NCI-H446 (cell line): ENCODE measurements at regions not wholly inside any gene's neighbourhood (a gene's known extent, or its start where the extent isn't known, plus 50 kb on each side); places are given as distances from the start of the nearest gene placed in this dataset.
A peak's percentile ranks its signal among the peaks of the same experiment; 100 is the strongest.
"Not testable (repeated sequence)": the region's sequence is repeated elsewhere in the genome, so short reads cannot be mapped to it uniquely, and the experiment has no call there.

Source experiments
- DNase-seq, 2 experiments: peaks; one replicate each; lab custom pipeline; 2025; lab: John Stamatoyannopoulos, UW

DNA sequence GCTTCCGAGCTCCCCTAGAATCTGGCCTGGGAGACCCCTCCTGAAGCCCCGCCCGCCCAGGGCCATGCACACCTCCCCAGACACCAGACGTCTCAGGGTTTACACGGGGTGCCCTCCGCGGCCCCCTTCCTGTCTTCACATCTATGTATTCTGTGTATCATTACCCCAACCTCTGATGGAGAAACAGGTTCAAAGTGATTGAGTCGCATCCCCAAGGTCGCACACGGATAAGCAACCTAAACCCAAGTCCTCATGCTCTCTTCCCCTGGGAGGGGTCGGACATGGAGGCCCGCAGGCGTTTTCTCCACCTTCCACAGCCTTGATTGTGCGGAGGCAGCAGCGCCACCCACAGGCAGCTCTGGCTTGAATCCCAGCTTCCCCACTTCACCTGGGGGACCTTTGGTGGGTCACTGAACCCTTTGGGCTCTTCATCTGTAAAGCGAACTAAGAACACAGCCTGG, 237.3 kb downstream of the BCL11B start:
- no peak for DNase-seq

DNA sequence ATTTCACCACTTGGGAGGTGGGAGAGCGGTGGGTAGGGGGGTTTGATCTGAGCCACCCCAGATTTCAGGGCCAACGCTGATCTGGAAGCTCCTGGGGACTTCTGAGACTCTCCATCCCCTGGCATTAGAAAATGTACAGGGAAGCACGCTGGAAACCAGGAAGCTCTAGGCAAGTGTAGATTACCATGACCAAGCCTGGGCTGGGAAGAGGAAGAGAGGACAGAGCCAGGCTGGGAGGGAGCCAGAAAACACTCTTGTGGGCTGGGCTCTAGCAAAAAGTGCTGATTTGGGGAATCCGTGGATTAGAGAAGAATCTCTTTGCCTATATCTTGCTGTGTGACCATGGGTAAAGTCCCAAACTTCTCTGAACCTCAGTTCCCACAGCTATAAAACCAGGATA, 236.7 kb downstream of the BCL11B start:
- DNase-seq, result no peak

DNA sequence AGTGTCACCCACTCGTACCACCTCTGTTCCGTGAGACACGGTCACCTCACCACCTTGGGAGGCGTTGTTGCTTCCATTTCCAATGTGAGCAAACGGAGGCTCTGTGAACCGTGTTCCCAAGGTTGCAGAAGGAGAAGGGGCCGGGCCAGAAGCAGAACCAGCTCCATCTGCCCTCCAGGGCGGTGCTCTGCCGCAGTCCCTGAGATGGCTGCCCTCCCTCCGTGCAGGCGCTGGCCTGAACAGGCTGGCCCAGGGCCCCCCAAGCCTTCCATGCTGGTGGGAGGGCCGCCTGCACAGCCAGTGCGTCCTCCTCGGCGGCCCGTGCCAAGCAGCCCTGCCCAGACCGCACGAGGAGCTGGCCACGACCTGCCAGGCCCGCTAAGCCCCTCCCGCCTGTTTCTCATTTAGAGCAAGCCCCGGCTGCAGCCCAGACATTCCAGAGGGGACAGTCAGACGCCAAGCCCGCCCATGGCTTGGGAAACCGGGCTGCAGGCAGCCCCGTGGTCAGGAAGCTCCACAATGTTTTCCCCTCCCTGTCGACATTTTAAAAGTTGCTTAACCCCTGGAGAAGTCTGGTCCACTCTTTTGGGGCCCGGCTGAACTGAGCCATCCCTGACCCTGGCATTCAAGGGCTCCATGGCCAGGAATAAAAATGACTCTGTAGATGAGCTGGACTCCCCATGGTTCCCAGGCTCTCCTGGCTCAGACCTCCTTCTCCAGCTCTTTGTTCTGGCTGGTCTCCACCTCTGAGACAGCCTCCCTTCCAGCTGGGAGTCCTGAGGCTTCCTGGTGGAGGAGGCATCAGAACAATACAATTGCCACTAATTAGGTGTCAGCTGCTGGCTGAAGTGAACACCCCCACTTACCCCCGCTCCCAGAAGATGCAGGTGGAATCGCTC, 236.0 kb downstream of the BCL11B start:
- no peak for DNase-seq

GRCh38 chr14:99036611-99037293, 235.2 kb downstream of the BCL11B start:
- DNase-seq, result no peak

DNA sequence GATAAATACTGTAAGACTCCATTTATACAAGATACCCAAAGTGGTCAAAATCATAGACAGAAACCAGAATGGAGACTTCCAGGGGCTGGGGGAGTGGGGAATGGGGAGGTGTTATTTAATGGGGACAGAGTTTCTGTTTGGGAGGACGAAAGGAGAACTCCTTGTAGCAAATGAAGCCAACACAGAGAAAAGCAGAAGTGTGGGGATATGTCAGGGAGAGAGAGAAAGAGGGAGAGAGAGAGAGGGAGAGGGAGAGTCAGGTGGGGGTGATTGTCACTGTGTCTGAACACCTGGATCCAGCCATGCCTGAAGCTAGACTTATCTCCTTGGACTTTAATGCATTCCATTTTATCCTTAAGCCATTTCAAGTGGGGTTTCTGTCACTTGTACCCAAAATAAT, 234.7 kb downstream of the BCL11B start:
- DNase-seq, result not testable (repeated sequence)

DNA sequence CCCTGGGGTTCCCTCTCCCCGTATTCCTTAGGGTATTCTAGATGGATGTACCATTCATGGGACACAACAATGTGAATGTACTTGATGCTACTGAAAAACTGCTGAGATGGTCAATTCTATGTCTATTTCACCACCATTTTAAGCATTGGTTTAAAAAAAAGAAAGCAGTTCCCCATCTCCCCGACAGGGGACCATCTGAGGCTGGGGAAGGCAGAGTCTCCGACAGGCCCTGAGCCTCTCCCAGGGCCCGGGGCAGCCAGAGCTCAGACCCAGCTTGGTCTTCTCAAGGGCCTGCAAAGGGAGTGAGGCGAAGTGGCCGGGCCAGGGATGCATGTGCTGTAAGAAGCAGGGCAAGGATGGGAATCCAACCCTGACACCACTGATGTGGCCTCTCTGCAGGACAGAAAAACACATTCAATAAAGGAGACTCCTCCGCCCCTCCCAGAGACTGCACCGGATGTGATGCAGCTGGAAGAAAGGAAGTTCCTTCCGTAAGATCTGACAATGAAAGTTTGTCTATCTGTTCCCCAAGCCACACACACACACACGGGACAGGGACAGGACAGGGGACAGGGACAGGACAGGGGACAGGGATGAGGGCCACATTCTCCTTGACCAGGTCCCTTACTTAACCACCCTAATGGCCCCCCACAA, 234.1 kb downstream of the BCL11B start:
- DNase-seq, result peak in 1 of 2 experiments; percentile 13

GRCh38 chr14:99038431-99038820, 233.6 kb downstream of the BCL11B start:
- no peak for DNase-seq

DNA sequence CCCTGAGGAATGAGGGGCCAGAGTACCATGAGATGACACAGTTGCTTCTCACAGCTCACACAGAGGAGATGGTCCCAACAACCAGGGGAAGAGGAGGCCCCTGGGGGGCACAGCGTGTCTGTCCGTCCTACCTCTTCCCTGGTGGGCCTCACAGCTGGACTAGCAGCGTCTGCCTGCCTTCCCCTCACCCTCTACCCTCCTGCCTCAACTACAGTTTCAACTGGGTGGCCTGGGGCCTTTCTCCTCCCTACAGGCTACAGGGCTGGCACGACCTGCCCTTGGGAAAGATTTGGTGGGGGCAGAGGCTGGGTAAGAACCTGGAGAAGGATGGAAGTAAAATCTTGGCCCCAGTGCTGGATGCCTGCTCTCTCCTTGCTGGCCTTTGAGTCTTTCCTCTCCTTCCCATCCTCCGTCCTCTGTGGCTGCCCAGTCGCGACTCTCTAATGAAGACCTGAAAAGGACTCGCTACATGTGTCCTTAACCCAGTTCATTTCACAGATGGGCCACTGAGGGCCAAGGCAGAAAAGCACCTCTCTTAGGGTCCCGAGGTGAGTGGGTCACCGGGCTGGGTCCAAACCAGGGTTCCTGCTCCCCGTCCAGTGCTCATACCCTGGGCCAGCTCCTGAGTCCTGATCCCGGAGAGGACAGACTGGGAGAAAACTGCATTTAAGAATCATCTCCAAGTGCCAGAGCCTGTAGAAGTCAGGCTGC, 232.5 kb downstream of the BCL11B start:
- DNase-seq, result no peak

DNA sequence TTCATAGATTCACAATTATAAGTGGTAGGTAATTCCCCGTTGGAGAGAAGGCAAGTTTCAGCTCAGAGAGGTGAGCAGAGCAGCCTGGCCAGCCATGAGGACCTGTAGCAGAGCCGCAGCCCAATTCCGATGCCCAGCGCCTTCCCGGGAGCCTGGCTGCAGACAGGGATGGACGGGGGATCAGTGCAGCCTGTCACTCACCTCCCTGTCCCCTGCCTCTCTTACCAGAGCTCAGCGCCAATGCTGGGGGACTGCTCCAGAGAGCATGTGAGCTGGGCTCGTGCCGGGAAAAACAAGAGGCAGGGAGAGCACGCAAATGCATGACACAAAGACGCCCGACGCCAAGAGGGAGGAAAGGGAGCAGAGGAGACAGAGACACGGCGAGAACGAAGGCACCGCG, 231.9 kb downstream of the BCL11B start:
- DNase-seq, result no peak

DNA sequence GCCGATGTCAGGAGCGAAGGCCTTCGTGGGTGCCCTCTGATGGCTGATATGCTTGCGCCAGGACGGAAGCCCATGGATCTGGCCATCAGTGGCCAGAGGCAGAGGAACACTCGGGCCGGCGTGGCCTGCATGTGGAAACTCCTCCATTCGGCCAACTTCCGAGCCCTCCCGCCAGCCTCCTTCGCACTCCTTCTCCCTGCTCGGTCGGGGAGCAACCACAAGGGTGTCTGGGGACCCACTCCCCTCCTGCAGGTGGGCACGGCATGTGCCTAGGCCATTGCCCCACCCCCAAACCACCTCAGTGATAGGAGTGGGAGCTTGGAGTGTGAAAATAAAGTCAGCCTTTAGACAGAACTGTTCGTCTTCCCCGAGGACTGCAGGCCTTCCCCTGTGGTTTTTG, 231.3 kb downstream of the BCL11B start:
- DNase-seq, result no peak

GRCh38 chr14:99041141-99041819, 230.7 kb downstream of the BCL11B start:
- no peak for DNase-seq

DNA sequence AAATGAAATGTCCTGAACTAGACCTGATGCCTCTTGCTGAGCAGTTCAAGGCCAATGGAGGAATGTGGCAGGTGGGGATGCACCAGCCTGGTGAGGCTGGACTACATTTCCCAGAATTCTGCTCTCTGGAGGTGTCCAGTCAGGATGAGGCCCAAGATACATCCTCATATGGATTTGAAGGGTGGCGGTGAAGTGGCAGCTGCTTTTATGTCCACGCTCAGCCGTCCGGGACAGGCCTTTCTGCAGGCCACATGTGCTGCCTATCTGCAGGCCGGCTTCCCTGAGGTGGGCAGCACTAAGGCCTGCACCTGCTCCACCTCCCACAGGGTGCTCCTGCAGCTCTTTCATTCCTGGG, 230.2 kb downstream of the BCL11B start:
- no peak for DNase-seq

DNA sequence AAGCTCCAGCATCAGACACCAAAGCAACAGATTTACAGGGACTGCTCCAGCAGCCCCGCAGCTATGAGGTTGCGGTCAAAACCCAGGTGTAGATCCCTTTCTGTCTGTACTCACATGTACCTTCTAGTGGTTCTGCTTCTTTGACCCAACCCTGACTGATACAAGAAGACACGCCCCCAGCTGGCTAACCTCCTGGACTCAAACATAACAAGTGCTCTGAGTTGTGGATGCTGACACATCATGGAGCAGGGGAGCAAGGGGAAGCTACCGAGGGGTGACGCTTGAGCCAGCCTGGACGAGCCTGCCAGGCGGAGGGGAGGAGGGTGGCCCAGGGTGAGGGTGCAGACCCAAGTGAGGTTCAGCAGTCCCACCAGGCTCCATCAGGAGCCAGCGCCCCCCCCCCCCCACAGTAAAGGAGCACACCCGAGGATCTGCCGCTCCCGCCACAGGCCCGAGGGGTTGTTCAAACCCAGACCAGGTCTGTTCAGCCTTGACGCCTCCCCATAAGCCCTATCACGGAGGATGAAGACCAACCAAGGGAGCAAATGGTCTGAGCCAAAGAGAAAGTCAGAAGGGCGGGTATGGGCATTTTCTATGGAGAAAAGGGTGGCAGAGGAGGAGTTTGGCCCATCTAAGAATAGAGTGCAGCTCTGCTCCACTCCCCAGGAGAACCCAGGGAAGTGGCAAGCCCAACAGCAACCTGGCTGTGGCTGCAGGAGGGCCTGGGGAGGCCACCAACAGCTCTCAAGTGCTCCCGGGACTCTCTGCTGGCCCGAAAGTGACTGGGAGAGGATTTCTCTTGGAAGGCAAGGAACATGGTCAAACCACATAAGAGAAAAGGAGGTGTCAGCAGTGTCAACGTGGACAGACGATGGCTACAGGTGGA, 229.4 kb downstream of the BCL11B start:
- DNase-seq, result no peak

- no peak for DNase-seq
These were observed 228.8 kb downstream of the BCL11B start for GRCh38 chr14:99043267-99043615.

GRCh38 chr14:99043756-99044155, 228.2 kb downstream of the BCL11B start:
- no peak for DNase-seq

GRCh38 chr14:99047441-99048031, 224.5 kb downstream of the BCL11B start:
- no peak for DNase-seq

- DNase-seq, result no peak
These were observed 221.7 kb downstream of the BCL11B start for GRCh38 chr14:99050309-99050708.

DNA sequence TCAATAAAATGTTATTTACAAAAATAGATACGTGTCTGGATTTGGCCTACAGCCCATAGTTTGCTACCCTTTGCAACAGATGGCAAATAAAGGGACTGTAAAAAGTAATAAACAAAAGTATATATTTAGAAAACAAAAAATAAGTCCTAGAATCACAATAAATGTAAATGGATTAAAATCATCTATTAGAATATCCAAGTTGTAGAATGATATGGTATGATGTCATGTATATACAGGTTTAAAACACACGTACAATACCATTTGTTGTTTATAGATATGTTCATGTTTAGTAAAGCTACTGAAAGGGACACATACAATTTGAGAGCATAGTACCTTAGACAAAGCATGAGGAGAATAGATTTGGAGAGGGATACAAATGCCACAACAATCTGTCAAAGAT, 219.5 kb downstream of the BCL11B start:
- no peak for DNase-seq

DNA sequence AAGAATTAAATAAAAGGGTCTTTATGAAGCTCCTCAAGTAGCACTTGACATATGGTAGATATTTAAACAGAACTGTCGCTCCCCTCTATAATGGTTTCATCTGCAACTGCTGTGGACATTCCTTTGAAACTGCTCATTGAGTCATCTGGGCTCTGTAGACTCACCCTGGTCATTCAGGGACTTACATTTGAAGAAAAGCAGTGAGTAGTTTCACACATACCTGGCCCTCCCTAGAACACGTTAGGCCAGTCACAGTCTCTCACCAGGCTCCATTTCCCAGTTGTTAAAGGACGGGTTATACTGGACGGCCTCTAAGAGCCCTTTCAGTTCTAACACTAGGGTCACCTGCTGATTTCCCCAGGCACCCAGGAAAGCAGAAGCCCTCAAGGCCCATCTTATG, 217.0 kb downstream of the BCL11B start:
- no peak for DNase-seq

DNA sequence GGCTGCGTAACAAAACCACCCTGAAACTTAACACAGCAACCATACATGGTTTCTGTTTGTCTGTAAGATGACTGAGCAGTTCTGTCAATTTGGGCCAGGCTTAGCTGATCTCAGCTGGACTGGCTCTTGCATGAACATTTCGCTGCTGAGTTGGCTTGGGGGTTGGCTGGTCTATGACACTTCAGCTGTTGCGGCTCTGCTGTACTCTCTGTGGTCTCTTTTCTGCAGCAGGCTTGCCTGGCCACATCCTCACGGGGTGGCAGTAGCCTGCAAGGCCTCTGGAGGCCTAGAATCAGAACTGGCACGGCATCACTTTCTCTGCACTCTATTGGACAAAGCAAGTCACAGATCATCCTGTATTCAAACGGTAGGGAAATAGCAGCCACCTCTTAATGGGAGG, 216.2 kb downstream of the BCL11B start:
- no peak for DNase-seq
